NB4 (cell line): ENCODE measurements at regions not wholly inside any gene's neighbourhood (a gene's known extent, or its start where the extent isn't known, plus 50 kb on each side); places are given as distances from the start of the nearest gene placed in this dataset.

Source experiments
- CTCF ChIP-seq: IDR thresholded peaks from one replicate; pipeline ENCODE4 v1.5.1; 2012; ENCODE audit warnings: low read depth, low read length
- MAX ChIP-seq: IDR thresholded peaks from 2 replicates; pipeline ENCODE4 v1.6.1; 2011; ENCODE audit warnings: low read depth, low read length
- MYC ChIP-seq: IDR thresholded peaks from 2 replicates; pipeline ENCODE4 v1.6.1; 2011; ENCODE audit warnings: low read depth, low read length
- POLR2A ChIP-seq: IDR thresholded peaks from 2 replicates; pipeline ENCODE4 v1.6.1; 2011; ENCODE audit warnings: mild to moderate bottlenecking; ENCODE audit not compliant: insufficient read length; ENCODE audit errors: extremely low read depth

GRCh38 chr6:164008902-164009301 lies 594.4 kb downstream of the QKI start:
- TF ChIP-seq CTCF (no peak), POLR2A (no peak), MAX (no peak), MYC (no peak)
